ENCODE measurements at regions not wholly inside any gene's neighbourhood (a gene's known extent, or its start where the extent isn't known, plus 50 kb on each side); places are given as distances from the start of the nearest gene placed in this dataset.

DNA sequence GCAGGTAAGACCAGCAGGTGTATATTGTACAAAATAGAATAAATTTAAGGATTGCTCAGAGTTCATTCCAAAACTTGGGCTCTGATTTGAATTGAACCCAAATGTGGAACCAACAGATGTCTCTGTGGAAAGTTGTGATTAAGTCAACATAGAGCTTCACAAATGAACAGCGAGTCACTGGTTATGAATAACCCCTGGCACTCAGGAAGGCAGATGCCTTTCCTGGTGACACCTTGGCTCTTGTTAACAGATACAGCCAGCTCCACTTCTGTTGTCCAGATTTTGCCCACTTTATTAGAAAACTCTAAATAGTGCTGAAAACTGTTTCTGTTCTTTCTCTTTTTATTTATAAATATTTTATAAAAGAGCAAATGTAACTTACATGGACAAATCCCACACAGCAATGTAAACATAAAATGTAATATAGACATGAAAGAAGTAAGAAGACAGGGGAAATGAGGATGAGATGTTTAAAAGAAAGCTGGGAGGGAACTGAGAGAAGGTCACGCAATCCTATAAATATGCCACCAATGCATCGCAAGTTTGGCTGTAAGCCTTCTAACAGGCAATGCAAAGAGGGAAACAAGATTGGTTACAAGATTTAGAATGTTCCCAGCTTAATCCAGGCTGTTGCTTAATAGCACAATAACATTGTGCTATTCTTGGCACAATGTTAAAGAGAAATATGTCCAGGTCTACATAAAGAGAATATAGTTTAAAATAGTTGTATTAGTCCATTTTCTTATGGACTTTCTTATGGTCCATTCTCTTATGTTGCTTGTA is 495.5 kb downstream of the TAFA4 start:
- no peaks in the 10 kb centered on the region for H3K4me1 ChIP-seq (ENCODE audit: insufficient read depth)
- no peak overlapping the region for H3K4me3 ChIP-seq (ENCODE audit: low read depth, low read length)
- DNase-seq (ENCODE audit: extremely low spot score) = no peak
- no peaks in the 10 kb centered on the region for H3K36me3 ChIP-seq (ENCODE audit: insufficient read depth)
- no peak overlapping the region for H3K27ac ChIP-seq (ENCODE audit: low read depth)
- 44% methylated on average over 3 of the region's 3 CpGs for WGBS

DNA sequence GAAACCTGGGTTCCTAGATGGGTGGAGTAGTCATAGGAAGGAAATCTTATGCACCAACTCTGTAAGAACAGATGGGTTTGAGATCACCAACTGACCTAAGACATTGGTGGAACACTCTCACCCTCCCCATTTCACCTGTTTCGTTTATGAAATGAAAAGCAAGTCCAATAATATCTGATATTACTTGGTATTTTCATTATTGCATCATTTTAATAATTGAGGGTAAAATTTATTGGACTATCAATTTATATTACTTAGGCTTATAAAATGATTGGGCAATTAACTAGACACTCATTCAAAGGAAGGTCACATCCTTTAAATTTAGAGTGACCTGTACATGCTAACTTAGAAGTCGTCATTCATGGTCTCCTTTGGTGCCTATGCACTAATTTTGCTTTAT is 503.9 kb downstream of the TAFA4 start:
- WGBS = 83% methylated on average over 2 of the region's 2 CpGs
- H3K36me3 ChIP-seq (ENCODE audit: insufficient read depth) = no peaks in the 10 kb centered on the region
- no peak for DNase-seq (ENCODE audit: extremely low spot score)
- no peak overlapping the region for H3K27ac ChIP-seq (ENCODE audit: low read depth)
- no peaks in the 10 kb centered on the region for H3K4me1 ChIP-seq (ENCODE audit: insufficient read depth)
- H3K4me3 ChIP-seq (ENCODE audit: low read depth, low read length) = no peak overlapping the region

GRCh38 chr3:68424796-68425460 is 507.4 kb downstream of the TAFA4 start:
- 17% methylated on average over 7 of the region's 7 CpGs for WGBS
- H3K27ac ChIP-seq (ENCODE audit: low read depth) = no peak overlapping the region
- no peaks in the 10 kb centered on the region for H3K4me1 ChIP-seq (ENCODE audit: insufficient read depth)
- H3K4me3 ChIP-seq (ENCODE audit: low read depth, low read length) = no peak overlapping the region
- DNase-seq (ENCODE audit: extremely low spot score) = no peak
- no peaks in the 10 kb centered on the region for H3K36me3 ChIP-seq (ENCODE audit: insufficient read depth)

- 67% methylated on average over 1 of the region's 1 CpG for WGBS
- H3K27ac ChIP-seq (ENCODE audit: low read depth) = no peak overlapping the region
Measured at GRCh38 chr3:68408626-68409025, 523.7 kb downstream of the TAFA4 start.

DNA sequence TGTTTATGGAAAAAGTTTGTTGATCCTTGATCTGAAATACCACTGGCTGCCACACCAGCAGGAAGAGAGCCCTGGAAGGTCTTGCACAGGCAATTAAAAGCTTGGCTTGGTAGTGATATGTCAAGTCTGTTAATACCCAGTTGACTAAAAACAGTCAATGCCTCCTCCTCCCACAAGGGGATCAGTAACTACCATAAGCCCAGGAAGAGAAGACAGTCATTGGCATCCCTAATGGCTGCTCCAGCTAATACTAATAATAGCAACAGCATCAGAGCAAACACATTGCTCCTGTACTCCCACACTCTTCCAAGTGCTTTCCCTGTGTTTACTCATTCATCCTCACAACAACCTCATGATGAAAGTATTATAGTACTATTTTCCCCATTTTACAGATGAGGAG is 528.6 kb downstream of the TAFA4 start:
- DNase-seq (ENCODE audit: extremely low spot score) = no peak
- no peak overlapping the region for H3K27ac ChIP-seq (ENCODE audit: low read depth)

More at GRCh38 chr3:68408626-68409025, 523.7 kb downstream of the TAFA4 start:
- Histone ChIP-seq H3K36me3 (ENCODE audit: insufficient read depth) (no peaks in the 10 kb centered on the region), H3K4me1 (ENCODE audit: insufficient read depth) (no peaks in the 10 kb centered on the region), H3K4me3 (ENCODE audit: low read depth, low read length) (no peak overlapping the region)
- DNase-seq (ENCODE audit: extremely low spot score) = no peak

GRCh38 chr3:68402235-68402918 is 530.0 kb downstream of the TAFA4 start:
- no peaks in the 10 kb centered on the region for H3K36me3 ChIP-seq (ENCODE audit: insufficient read depth)
- no peak for DNase-seq (ENCODE audit: extremely low spot score)
- WGBS = 39% methylated on average over 6 of the region's 6 CpGs
- no peak overlapping the region for H3K4me3 ChIP-seq (ENCODE audit: low read depth, low read length)
- no peak overlapping the region for H3K27ac ChIP-seq (ENCODE audit: low read depth)
- H3K4me1 ChIP-seq (ENCODE audit: insufficient read depth) = no peaks in the 10 kb centered on the region

More for the DNA sequence above, 528.6 kb downstream of the TAFA4 start:
- Histone ChIP-seq H3K36me3 (ENCODE audit: insufficient read depth) (no peaks in the 10 kb centered on the region), H3K4me3 (ENCODE audit: low read depth, low read length) (no peak overlapping the region), H3K4me1 (ENCODE audit: insufficient read depth) (no peaks in the 10 kb centered on the region)

GRCh38 chr3:68378631-68379030 is 553.7 kb downstream of the TAFA4 start:
- WGBS = 81% methylated on average over 8 of the region's 8 CpGs
- Histone ChIP-seq H3K4me3 (ENCODE audit: low read depth, low read length) (no peak overlapping the region), H3K27ac (ENCODE audit: low read depth) (no peak overlapping the region), H3K36me3 (ENCODE audit: insufficient read depth) (no peaks in the 10 kb centered on the region), H3K4me1 (ENCODE audit: insufficient read depth) (no peaks in the 10 kb centered on the region)
- DNase-seq (ENCODE audit: extremely low spot score) = no peak

- Histone ChIP-seq H3K4me3 (ENCODE audit: low read depth, low read length) (no peak overlapping the region), H3K4me1 (ENCODE audit: insufficient read depth) (no peaks in the 10 kb centered on the region), H3K27ac (ENCODE audit: low read depth) (no peak overlapping the region), H3K36me3 (ENCODE audit: insufficient read depth) (no peaks in the 10 kb centered on the region)
- 72% methylated on average over 3 of the region's 3 CpGs for WGBS
- DNase-seq (ENCODE audit: extremely low spot score) = no peak
Measured at GRCh38 chr3:68373727-68374126, 558.6 kb downstream of the TAFA4 start.

GRCh38 chr3:68363796-68364195 is 568.6 kb downstream of the TAFA4 start:
- no peak overlapping the region for H3K27ac ChIP-seq (ENCODE audit: low read depth)
- WGBS = 92% methylated on average over 3 of the region's 3 CpGs
- no peaks in the 10 kb centered on the region for H3K36me3 ChIP-seq (ENCODE audit: insufficient read depth)
- H3K4me3 ChIP-seq (ENCODE audit: low read depth, low read length) = no peak overlapping the region
- H3K4me1 ChIP-seq (ENCODE audit: insufficient read depth) = no peaks in the 10 kb centered on the region
- DNase-seq (ENCODE audit: extremely low spot score) = no peak

GRCh38 chr3:68360492-68360891 is 571.9 kb downstream of the TAFA4 start:
- DNase-seq (ENCODE audit: extremely low spot score) = no peak

DNA sequence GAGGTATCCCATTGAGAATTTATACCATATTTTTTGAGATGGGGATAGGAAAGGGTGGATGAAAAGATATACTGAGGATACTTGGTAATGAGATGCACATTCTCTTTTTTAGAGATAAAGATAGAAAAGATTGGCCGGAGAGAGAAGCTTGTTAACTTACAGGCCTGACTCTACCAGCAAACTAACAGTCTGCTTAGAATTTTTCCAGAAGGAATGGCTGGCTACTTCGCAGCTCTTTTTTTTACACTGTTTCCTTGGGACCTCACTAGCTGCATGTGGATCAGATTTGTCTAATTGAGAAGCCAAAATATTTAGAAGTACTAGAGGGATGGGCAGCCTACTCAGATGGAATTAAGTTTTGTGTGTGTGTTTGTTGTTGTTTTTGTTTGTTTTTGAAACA is 586.6 kb downstream of the TAFA4 start:
- 50% methylated on average over 2 of the region's 2 CpGs for WGBS
- Histone ChIP-seq H3K27ac (ENCODE audit: low read depth) (no peak overlapping the region), H3K4me3 (ENCODE audit: low read depth, low read length) (no peak overlapping the region), H3K36me3 (ENCODE audit: insufficient read depth) (no peaks in the 10 kb centered on the region), H3K4me1 (ENCODE audit: insufficient read depth) (no peaks in the 10 kb centered on the region)
- no peak for DNase-seq (ENCODE audit: extremely low spot score)

More at GRCh38 chr3:68360492-68360891, 571.9 kb downstream of the TAFA4 start:
- no peak overlapping the region for H3K27ac ChIP-seq (ENCODE audit: low read depth)
- no peaks in the 10 kb centered on the region for H3K4me1 ChIP-seq (ENCODE audit: insufficient read depth)
- WGBS = 93% methylated on average over 2 of the region's 2 CpGs
- H3K36me3 ChIP-seq (ENCODE audit: insufficient read depth) = no peaks in the 10 kb centered on the region
- H3K4me3 ChIP-seq (ENCODE audit: low read depth, low read length) = no peak overlapping the region

- Histone ChIP-seq H3K36me3 (ENCODE audit: insufficient read depth) (no peaks in the 10 kb centered on the region), H3K4me3 (ENCODE audit: low read depth, low read length) (no peak overlapping the region), H3K27ac (ENCODE audit: low read depth) (no peak overlapping the region), H3K4me1 (ENCODE audit: insufficient read depth) (no peaks in the 10 kb centered on the region)
- WGBS = 85% methylated on average over 5 of the region's 5 CpGs
- DNase-seq (ENCODE audit: extremely low spot score) = no peak
Measured at GRCh38 chr3:68342426-68342825, 589.9 kb downstream of the TAFA4 start.

- no peak overlapping the region for H3K4me3 ChIP-seq (ENCODE audit: low read depth, low read length)
- DNase-seq (ENCODE audit: extremely low spot score) = no peak
- 47% methylated on average over 1 of the region's 1 CpG for WGBS
- H3K36me3 ChIP-seq (ENCODE audit: insufficient read depth) = no peaks in the 10 kb centered on the region
- no peak overlapping the region for H3K27ac ChIP-seq (ENCODE audit: low read depth)
- H3K4me1 ChIP-seq (ENCODE audit: insufficient read depth) = no peaks in the 10 kb centered on the region
Measured at GRCh38 chr3:68336042-68336441, 596.3 kb downstream of the TAFA4 start.
